ENCODE measurements at regions not wholly inside any gene's neighbourhood (a gene's known extent, or its start where the extent isn't known, plus 50 kb on each side); places are given as distances from the start of the nearest gene placed in this dataset.

GRCh38 chrX:131789664-131790063, 233.4 kb upstream of the STK26 start:
- Histone ChIP-seq H3K36me3 (no peaks in the 10 kb centered on the region), H3K9me3 (no peaks in the 10 kb centered on the region), H3K4me1 (no peaks in the 10 kb centered on the region), H3K27me3 (no peaks in the 10 kb centered on the region), H3K4me3 (no peak overlapping the region), H3K27ac (no peak overlapping the region)
- intact Hi-C loops (cut with DNase I) = no loop called here
- ATAC-seq = no peak
- no peak for TF ChIP-seq CTCF (IDR thresholded peaks at IDR 0.05)
- DNase-seq = no peak

GRCh38 chrX:131791608-131792355, 231.3 kb upstream of the STK26 start:
- DNase-seq (no peak), ATAC-seq (no peak)
- Histone ChIP-seq H3K4me3 (peak overlapping the region in 1 of 2 donors; percentile 26), H3K4me1 (no peaks in the 10 kb centered on the region), H3K27me3 (peaks cover 0 to 11% of the 10 kb centered on the region in 2 donors), H3K27ac (peak overlapping the region in 1 of 2 donors; percentile 83), H3K9me3 (no peaks in the 10 kb centered on the region), H3K36me3 (no peaks in the 10 kb centered on the region)
- intact Hi-C loops (cut with DNase I) = no loop called here
- no peak for TF ChIP-seq CTCF (IDR thresholded peaks at IDR 0.05)

GRCh38 chrX:131792356-131792749, 230.7 kb upstream of the STK26 start:
- ATAC-seq (peak; percentile 96), DNase-seq (peak in 2 of 4 donors; percentile 88 to 93)
- Histone ChIP-seq H3K36me3 (no peaks in the 10 kb centered on the region), H3K9me3 (no peaks in the 10 kb centered on the region), H3K4me3 (peak overlapping the region in 1 of 2 donors; percentile 26), H3K27me3 (peaks cover 0 to 16% of the 10 kb centered on the region in 2 donors), H3K4me1 (no peaks in the 10 kb centered on the region), H3K27ac (peak overlapping the region in 1 of 2 donors; percentile 83)
- TF ChIP-seq CTCF (IDR thresholded peaks at IDR 0.05) = peak in 1 of 2 donors; percentile 31
- intact Hi-C loops (cut with DNase I) = no loop called here

GRCh38 chrX:131792789-131793462, 230.2 kb upstream of the STK26 start:
- ATAC-seq = peak; percentile 94
- no peaks in the 10 kb centered on the region for H3K4me1 ChIP-seq
- H3K27me3 ChIP-seq = peaks cover 0 to 22% of the 10 kb centered on the region in 2 donors
- peak in 2 of 4 donors; percentile 87 to 93 for DNase-seq
- no peaks in the 10 kb centered on the region for H3K9me3 ChIP-seq
- TF ChIP-seq CTCF (IDR thresholded peaks at IDR 0.05) = peak in 1 of 2 donors; percentile 35
- H3K36me3 ChIP-seq = no peaks in the 10 kb centered on the region
- H3K27ac ChIP-seq = peak overlapping the region in 1 of 2 donors; percentile 83
- peak overlapping the region in 1 of 2 donors; percentile 26 for H3K4me3 ChIP-seq
- intact Hi-C loops (cut with DNase I) = no loop called here
